HUES64 (cell line): ENCODE measurements at regions not wholly inside any gene's neighbourhood (a gene's known extent, or its start where the extent isn't known, plus 50 kb on each side); places are given as distances from the start of the nearest gene placed in this dataset.

Source experiments
- H3K27ac ChIP-seq: 2 replicates; pipeline ENCODE4 v1.7.0; 2013; ENCODE audit warnings: low read depth, low read length, inconsistent platforms
- H3K27me3 ChIP-seq: 2 replicates; pipeline ENCODE4 v1.6.1; 2013; ENCODE audit warnings: mild to moderate bottlenecking, low read length; ENCODE audit not compliant: insufficient read depth
- H3K36me3 ChIP-seq: 2 replicates; pipeline ENCODE4 v1.6.1; 2013; ENCODE audit warnings: mild to moderate bottlenecking, low read length; ENCODE audit not compliant: insufficient read depth
- H3K4me1 ChIP-seq: 2 replicates; pipeline ENCODE4 v1.6.1; 2013; ENCODE audit warnings: mild to moderate bottlenecking, low read length, moderate library complexity; ENCODE audit not compliant: insufficient read depth
- H3K4me3 ChIP-seq: 2 replicates; pipeline ENCODE4 v1.5.1; 2013; ENCODE audit warnings: mild to moderate bottlenecking, low read length, moderate library complexity
- H3K9ac ChIP-seq: 2 replicates; pipeline ENCODE4 v1.6.1; 2013; ENCODE audit warnings: mild to moderate bottlenecking, low read depth, low read length
- H3K9me3 ChIP-seq: 2 replicates; pipeline ENCODE4 v1.6.1; 2013; ENCODE audit warnings: low read depth, low read length; ENCODE audit not compliant: insufficient read depth
- WGBS: fragments of 150-250, 120-280 bp; methylation state at CpG from one replicate; pipeline ENCODE4 v1.1.7; 2013; ENCODE audit warnings: missing lambda C conversion rate; 5-methylcytosine and 5-hydroxymethylcytosine counted together

- Histone ChIP-seq H3K27ac (no peak overlapping the region), H3K4me3 (no peak overlapping the region), H3K4me1 (no peaks in the 10 kb centered on the region), H3K9me3 (no peaks in the 10 kb centered on the region), H3K9ac (no peak overlapping the region), H3K27me3 (no peaks in the 10 kb centered on the region), H3K36me3 (no peaks in the 10 kb centered on the region)
- WGBS: 87% methylated on average over 4 of the region's 4 CpGs
Observed at GRCh38 chr10:61336831-61337230, 116.3 kb downstream of the TMEM26 start.

DNA sequence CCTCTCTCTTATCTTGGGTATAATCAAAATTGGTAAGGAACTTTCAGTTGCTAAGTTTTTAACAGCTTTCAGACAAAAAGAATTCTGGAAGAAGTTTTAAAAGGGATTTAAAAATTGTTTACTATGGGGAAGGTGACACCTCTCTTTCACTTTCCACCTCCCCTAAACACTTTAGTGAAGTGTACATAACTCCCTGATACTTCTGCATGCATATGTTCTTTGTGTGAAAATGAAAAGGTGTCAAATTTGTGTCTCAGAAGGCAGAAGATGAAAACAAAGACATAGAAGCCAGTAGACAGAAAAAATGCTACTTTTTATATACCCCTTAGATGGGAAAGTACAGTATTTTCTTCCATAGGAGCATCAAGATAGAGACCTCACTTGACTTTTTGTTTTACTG, 117.8 kb downstream of the TMEM26 start:
- Histone ChIP-seq H3K27ac (no peak overlapping the region), H3K4me3 (no peak overlapping the region), H3K9ac (no peak overlapping the region), H3K4me1 (no peaks in the 10 kb centered on the region), H3K9me3 (0 out of 2 replicates have a peak, but pooled peaks cover under 1% of the 10 kb centered on the region), H3K27me3 (no peaks in the 10 kb centered on the region), H3K36me3 (no peaks in the 10 kb centered on the region)

DNA sequence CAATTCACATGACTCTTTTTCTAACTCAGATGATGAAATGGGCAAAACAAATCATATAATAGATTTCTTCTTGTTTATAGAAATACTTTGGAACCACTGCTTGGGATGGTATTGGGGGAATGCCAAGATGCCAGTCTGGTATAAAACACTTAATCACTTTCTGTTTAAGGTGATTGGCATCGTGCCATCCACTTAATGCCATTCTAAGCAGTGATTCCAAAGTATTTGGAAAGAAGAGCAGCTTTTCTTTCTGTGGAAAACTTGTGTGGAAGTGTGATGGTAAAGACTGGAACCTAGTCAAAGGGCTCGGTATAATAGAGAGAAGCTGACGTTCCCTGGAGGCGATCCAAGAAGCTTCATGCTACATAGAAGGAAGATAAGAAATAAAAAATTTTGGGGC, 120.6 kb downstream of the TMEM26 start:
- 94% methylated on average over 4 of the region's 4 CpGs for WGBS
- H3K27ac ChIP-seq: no peak overlapping the region
- no peaks in the 10 kb centered on the region for H3K4me1 ChIP-seq
- no peak overlapping the region for H3K9ac ChIP-seq
- no peaks in the 10 kb centered on the region for H3K27me3 ChIP-seq
- no peak overlapping the region for H3K4me3 ChIP-seq
- peaks cover 22% of the 10 kb centered on the region for H3K9me3 ChIP-seq
- H3K36me3 ChIP-seq: no peaks in the 10 kb centered on the region

DNA sequence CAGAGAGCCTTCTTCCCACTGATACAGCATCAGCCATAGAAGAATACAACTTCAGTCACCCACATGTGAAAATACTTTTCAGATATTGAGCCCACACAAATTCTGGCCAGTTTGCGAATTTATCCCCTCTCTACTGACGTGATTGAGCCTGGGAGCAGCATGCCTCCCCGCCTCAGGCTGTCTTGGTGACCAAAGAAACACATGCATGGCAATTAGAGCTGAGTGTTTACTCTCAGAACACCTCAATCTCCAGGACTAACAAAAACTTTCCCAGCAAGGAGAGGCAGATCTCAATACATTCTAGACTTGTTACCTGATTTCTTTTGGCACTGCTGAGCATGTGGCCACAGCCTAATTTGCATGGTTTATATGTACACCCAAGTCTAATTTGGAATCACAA, 122.5 kb downstream of the TMEM26 start:
- WGBS: 86% methylated on average over 3 of the region's 3 CpGs
- H3K9ac ChIP-seq: no peak overlapping the region

DNA sequence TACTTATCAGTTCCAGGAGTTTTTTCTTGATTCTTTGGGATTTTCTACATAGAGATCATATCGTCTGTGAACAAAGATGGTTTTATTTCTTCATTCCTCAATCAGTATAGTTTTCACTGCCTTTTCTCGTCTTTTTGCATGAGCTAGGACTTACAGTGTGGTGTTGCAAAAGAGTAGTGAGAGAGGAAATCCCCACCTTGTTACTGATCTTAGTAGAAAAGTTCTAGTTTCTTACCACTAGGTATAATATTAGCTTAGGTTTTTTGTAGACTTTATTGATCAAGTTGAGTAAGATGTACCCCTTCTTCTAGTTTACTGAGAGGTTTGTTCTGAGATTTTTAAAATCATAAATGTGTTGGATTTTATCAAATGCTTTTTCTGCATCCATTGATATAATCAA, 123.3 kb downstream of the TMEM26 start:
- H3K27ac ChIP-seq: no peak overlapping the region
- H3K9ac ChIP-seq: no peak overlapping the region
- no peaks in the 10 kb centered on the region for H3K36me3 ChIP-seq
- H3K4me1 ChIP-seq: no peaks in the 10 kb centered on the region
- no peaks in the 10 kb centered on the region for H3K27me3 ChIP-seq
- whole genome bisulfite sequencing: no CpG with 5 or more reads among the region's 2 CpGs
- H3K9me3 ChIP-seq: peaks cover 22% of the 10 kb centered on the region
- H3K4me3 ChIP-seq: no peak overlapping the region

More for the DNA sequence above, 122.5 kb downstream of the TMEM26 start:
- no peak overlapping the region for H3K4me3 ChIP-seq
- no peaks in the 10 kb centered on the region for H3K36me3 ChIP-seq
- no peaks in the 10 kb centered on the region for H3K4me1 ChIP-seq
- peaks cover 22% of the 10 kb centered on the region for H3K9me3 ChIP-seq
- no peaks in the 10 kb centered on the region for H3K27me3 ChIP-seq
- H3K27ac ChIP-seq: no peak overlapping the region

DNA sequence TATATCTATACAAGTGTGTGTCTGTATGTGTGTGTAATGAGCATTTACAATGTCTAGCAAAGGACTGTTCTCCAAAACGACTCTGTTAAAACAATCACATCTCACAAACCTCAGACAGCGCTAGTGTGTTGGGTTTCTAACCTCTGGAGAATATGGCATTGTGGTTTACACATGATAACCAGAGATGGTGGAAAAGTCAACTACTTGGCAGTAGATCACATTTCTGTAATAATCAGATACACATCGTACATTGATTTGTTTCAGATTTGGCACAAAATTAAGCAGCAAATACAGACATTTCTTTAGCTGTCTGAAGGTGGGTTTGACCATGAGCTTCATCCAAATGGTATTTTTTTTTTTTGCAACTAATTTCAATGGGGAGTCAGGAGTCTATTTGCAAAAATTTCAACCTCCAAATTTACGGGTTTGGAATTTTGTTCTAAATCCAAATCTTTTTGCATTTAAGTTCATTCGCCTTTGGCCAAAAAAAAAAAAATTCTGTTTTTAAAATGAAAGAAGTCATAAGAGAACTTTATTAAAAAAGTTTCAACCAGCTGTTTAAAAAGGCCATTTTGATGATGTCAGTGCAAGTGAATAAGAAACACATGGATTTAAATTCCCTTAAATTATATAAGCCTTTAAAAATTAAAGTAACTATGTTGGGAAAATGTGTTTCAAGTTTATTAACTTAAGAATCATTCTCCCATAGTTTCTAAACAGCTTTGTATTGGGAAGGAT, 127.8 kb downstream of the TMEM26 start:
- Histone ChIP-seq H3K27ac (no peak overlapping the region), H3K27me3 (no peaks in the 10 kb centered on the region), H3K9me3 (peaks cover 22% of the 10 kb centered on the region), H3K4me1 (no peaks in the 10 kb centered on the region), H3K36me3 (no peaks in the 10 kb centered on the region), H3K4me3 (no peak overlapping the region), H3K9ac (no peak overlapping the region)
- WGBS: 96% methylated on average over 2 of the region's 5 CpGs

DNA sequence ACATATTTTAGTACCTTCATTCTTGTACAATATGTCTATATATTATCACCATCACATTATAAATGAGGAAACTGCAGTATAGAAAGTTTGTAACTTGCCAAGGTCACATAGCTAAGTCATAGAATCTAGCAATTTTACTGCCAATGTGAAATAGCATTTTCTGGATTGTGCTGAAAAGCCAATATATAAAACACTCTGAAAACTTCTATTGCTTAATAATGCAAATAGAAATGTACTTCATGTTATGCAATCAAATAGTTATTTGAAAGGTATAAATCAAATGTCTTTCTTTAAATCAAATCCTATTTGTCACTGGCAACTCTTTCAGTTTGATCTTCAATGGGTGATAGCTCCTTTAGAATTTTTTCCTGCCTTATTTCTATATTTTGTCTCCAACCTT, 129.5 kb downstream of the TMEM26 start:
- Histone ChIP-seq H3K9ac (no peak overlapping the region), H3K4me3 (no peak overlapping the region), H3K36me3 (no peaks in the 10 kb centered on the region), H3K4me1 (no peaks in the 10 kb centered on the region), H3K27me3 (no peaks in the 10 kb centered on the region), H3K27ac (no peak overlapping the region), H3K9me3 (0 out of 2 replicates have a peak, but pooled peaks cover 6% of the 10 kb centered on the region)

DNA sequence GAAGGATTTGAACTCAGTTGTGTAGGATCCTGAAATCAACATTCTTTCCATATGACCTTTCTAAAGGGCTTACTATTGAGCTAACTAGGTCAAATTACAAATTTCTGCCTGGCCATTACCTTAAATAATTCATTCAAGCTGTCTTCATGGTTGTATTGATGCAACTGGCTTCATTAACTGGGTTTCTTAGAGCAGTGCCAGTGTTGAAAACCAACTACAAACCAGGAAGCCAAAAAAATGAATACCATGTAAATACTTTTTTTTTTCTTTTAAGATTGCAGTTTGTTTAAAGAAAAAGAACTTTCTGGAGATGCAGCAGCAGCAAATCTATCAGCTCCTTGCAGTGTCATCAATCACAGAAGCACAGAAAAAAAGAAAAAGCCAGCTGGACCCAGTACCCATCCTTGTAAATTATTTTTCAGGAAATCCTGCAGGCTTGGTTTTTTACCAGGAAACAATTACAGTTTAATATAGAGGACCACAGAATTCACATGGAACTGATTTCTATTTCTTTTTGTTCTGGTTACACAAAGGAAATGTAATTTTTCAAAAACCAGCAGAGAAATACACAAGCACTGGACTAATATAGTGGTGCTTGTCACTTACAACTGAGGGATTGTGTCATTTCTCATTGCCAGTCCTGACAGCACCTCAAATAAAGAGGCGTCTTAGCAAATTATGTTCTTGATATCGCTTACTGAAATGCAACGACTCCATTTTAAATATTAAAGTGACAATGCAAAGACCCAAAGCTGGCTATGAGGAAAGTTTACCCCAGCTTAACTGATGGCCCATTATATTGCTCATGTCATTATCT, 131.9 kb downstream of the TMEM26 start:
- 97% methylated on average over 3 of the region's 3 CpGs for WGBS
- Histone ChIP-seq H3K9me3 (no peaks in the 10 kb centered on the region), H3K4me3 (no peak overlapping the region), H3K4me1 (no peaks in the 10 kb centered on the region), H3K36me3 (no peaks in the 10 kb centered on the region), H3K27ac (no peak overlapping the region), H3K9ac (no peak overlapping the region), H3K27me3 (no peaks in the 10 kb centered on the region)

- WGBS: 98% methylated on average over 5 of the region's 5 CpGs
- H3K27me3 ChIP-seq: no peaks in the 10 kb centered on the region
- no peak overlapping the region for H3K9ac ChIP-seq
- H3K27ac ChIP-seq: no peak overlapping the region
- no peaks in the 10 kb centered on the region for H3K9me3 ChIP-seq
- no peak overlapping the region for H3K4me3 ChIP-seq
- H3K4me1 ChIP-seq: no peaks in the 10 kb centered on the region
- no peaks in the 10 kb centered on the region for H3K36me3 ChIP-seq
Observed at GRCh38 chr10:61320257-61320587, 133.0 kb downstream of the TMEM26 start.

DNA sequence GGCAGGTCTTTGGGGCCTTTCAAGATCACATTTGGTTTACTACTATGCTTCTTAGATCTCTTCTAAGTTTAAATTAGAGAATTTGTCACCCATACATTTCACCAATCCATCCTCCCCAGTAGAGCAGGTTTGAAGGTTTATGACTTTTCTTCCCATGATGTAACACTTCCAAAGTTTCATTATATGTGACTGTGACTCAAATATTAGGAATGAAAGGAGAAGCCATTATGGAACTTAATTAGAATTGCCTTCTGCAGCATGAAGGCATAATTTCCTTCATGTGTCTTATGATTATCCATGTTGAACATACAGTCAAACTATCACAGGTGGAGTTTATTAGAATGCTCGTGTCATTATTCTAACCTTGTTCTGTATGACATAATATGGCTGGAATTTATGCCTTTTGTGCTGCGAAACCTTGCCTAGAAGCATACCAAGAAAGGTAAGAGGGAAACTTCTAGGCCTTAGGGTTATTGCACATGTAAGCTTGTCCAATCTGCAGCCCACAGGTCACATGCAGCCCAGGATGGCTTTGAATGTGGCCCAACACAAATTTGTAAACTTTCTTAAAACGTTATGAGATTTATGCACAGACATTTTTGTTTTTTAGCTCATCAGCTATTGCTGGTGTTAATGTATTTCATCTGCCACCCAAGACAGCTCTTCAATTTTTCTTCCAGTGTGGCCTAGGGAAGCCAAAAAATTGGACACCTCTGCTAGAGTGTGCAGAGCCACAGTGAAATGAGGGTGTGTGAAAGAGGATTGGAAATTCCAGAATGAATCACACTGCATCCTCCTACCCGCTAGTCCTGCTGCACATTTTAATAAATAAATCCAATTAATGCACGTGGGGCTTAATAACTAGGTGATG, 133.6 kb downstream of the TMEM26 start:
- 96% methylated on average over 5 of the region's 5 CpGs for WGBS
- no peak overlapping the region for H3K4me3 ChIP-seq
- no peaks in the 10 kb centered on the region for H3K27me3 ChIP-seq
- no peaks in the 10 kb centered on the region for H3K9me3 ChIP-seq
- no peak overlapping the region for H3K27ac ChIP-seq
- H3K36me3 ChIP-seq: no peaks in the 10 kb centered on the region
- H3K4me1 ChIP-seq: no peaks in the 10 kb centered on the region
- no peak overlapping the region for H3K9ac ChIP-seq

GRCh38 chr10:61318429-61318828, 134.8 kb downstream of the TMEM26 start:
- Histone ChIP-seq H3K4me3 (no peak overlapping the region), H3K4me1 (no peaks in the 10 kb centered on the region), H3K27ac (no peak overlapping the region), H3K9ac (no peak overlapping the region), H3K36me3 (no peaks in the 10 kb centered on the region), H3K27me3 (no peaks in the 10 kb centered on the region), H3K9me3 (no peaks in the 10 kb centered on the region)
